ENCODE measurements at regions not wholly inside any gene's neighbourhood (a gene's known extent, or its start where the extent isn't known, plus 50 kb on each side); places are given as distances from the start of the nearest gene placed in this dataset.

DNA sequence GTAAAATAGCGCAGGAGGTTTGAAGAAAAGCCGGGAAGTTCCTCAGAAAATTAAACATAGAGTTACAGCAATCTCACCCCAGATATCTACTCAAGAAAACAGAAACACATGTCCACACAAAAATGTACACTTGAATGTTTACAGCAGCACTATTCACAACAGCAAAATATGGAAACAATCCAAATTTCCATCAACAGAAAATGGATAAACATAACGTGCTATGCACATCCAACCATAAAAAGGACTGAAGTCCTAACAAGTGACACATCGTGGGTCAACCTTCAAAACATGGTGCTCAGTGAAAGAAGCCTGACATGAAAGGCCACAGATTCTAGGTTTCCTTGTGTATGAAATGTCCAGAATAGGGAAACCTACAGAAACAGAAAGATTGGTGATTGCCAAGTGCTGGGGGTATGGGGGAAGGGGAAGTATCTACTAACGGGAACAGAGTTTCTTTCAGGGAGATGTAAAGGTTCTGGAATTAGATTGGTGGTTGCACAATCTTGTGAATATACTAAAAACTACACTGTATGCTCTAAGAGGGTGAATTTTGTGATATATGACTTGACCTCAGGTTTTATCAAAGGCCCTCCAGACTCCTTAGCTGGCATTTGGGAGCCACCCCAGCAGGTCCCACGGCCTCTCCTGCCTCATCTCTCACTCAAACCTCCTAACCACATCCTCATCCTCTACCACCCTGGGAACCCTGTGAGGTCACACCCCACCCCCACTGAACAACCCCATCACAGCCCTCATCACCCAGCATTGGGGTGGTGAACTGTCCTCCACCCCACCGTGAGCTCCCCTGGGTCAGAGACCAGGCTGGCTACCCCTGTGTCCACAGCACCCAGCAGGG lies 69.2 kb upstream of the PRR5 start:
- TF ChIP-seq, protein P1, sequence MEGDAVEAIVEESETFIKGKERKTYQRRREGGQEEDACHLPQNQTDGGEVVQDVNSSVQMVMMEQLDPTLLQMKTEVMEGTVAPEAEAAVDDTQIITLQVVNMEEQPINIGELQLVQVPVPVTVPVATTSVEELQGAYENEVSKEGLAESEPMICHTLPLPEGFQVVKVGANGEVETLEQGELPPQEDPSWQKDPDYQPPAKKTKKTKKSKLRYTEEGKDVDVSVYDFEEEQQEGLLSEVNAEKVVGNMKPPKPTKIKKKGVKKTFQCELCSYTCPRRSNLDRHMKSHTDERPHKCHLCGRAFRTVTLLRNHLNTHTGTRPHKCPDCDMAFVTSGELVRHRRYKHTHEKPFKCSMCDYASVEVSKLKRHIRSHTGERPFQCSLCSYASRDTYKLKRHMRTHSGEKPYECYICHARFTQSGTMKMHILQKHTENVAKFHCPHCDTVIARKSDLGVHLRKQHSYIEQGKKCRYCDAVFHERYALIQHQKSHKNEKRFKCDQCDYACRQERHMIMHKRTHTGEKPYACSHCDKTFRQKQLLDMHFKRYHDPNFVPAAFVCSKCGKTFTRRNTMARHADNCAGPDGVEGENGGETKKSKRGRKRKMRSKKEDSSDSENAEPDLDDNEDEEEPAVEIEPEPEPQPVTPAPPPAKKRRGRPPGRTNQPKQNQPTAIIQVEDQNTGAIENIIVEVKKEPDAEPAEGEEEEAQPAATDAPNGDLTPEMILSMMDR (IDR thresholded peaks at IDR 0.05) = no peak
- TF ChIP-seq POLR2A (IDR thresholded peaks at IDR 0.05) = no peak

Data from testis (tissue), 2 donors.